AG04449 (cell line): ENCODE measurements at regions not wholly inside any gene's neighbourhood (a gene's known extent, or its start where the extent isn't known, plus 50 kb on each side); places are given as distances from the start of the nearest gene placed in this dataset.
A peak's percentile ranks its signal among the peaks of the same experiment; 100 is the strongest.

Experiments
- CTCF ChIA-PET: fragments of 350-600 bp; formaldehyde crosslinking; extraction: SDS; loops from one replicate; lab custom pipeline; 2021; ENCODE audit warnings: antibody characterized with exemption; lab: Yijun Ruan, JAX
- POLR2A ChIA-PET: fragments of 400-600, 350-600 bp; formaldehyde crosslinking; extraction: SDS; loops from one replicate; lab custom pipeline; 2020; ENCODE audit warnings: antibody characterized with exemption, inconsistent platforms; lab: Yijun Ruan, JAX
- DNase-seq: peaks from one replicate; pipeline ENCODE4 v3.0.0-alpha.2; 2010; ENCODE audit warnings: low read depth, low spot score
- H3K4me3 ChIP-seq: 2 replicates; pipeline ENCODE4 v1.5.1; 2011; ENCODE audit warnings: low read depth, mild to moderate bottlenecking, control low read depth, low read length
- TF ChIP-seq, protein P1 (sequence below): IDR thresholded peaks from one replicate; pipeline ENCODE4 v1.5.1; 2011; ENCODE audit warnings: mild to moderate bottlenecking, moderate library complexity, low read length, control low read depth, inconsistent platforms; ENCODE audit not compliant: insufficient read depth; ENCODE audit errors: missing control alignments

DNA sequence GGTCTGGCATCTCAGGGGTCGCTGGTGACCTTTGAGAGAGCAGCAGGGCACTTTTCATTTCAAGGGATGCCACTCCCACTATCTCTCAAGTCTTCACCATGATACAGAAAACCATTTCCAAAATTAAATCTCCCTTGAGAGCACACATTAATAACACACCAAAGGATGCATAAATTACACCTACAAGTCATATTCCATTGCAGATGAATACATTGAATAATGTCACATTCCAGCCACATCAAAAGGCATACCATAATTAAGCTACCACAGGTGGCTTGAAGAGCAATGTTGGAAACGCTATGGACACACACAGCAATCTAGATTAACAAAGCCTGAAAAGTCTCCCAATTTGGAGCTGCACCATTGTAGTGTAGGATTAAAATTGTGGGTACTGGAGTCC, 353.3 kb upstream of the ZMIZ1 start:
- H3K4me3 ChIP-seq = no peak overlapping the region
- ChIA-PET CTCF (no interaction called here), POLR2A (no interaction called here)
- no peak for DNase-seq
- TF ChIP-seq, protein P1, sequence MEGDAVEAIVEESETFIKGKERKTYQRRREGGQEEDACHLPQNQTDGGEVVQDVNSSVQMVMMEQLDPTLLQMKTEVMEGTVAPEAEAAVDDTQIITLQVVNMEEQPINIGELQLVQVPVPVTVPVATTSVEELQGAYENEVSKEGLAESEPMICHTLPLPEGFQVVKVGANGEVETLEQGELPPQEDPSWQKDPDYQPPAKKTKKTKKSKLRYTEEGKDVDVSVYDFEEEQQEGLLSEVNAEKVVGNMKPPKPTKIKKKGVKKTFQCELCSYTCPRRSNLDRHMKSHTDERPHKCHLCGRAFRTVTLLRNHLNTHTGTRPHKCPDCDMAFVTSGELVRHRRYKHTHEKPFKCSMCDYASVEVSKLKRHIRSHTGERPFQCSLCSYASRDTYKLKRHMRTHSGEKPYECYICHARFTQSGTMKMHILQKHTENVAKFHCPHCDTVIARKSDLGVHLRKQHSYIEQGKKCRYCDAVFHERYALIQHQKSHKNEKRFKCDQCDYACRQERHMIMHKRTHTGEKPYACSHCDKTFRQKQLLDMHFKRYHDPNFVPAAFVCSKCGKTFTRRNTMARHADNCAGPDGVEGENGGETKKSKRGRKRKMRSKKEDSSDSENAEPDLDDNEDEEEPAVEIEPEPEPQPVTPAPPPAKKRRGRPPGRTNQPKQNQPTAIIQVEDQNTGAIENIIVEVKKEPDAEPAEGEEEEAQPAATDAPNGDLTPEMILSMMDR = no peak

DNA sequence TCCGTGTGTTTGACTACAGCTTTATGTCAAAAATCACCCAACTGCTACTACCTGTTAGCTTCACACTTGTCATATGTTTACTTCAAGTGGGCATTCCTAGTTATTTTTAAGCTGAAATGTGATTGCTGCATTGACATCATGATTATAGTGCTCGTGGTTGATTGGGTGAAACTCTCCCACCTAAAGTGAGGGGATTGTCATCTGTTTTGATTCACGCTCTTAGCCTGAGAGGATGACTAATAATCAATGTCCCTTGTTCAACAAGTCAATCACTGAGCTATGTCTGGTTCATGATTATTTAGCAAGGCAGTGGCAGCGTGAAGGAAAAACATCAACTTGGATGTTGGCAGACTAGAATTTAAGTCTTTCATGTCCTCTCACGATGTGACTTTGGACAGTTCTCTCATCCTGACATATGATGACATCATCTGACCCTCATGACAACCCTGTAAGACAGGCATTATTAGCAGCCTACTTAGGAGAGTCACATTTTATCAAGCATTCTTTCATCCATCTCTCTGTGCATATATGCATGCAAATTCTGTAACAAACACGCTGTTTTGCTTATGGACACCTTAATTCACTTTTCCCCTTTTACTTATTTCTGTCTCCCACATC, 352.6 kb upstream of the ZMIZ1 start:
- H3K4me3 ChIP-seq = no peak overlapping the region
- TF ChIP-seq, protein P1 = no peak
- DNase-seq = no peak
- POLR2A ChIA-PET = no interaction called here
- CTCF ChIA-PET = no interaction called here

DNA sequence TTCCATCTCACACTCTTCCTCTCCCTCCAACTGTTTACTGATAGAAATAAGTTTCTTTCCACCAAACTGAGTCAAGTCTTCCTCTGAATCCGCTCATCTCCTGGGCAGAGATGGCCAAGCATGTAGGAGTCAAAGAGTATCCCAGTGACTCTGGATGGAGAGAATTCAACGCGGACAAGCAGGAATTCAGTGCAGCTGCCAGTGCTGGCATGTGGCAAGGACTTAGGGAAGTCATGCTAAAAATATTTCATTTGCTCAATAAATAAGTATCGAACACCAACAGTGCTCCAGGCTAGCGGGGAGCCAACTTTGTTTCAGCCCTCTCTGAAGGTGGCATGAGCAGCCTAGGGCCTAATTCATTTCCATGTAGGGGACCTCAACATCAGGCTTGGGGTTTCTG, 351.6 kb upstream of the ZMIZ1 start:
- DNase-seq = peak; percentile 38
- TF ChIP-seq, protein P1 = no peak
- POLR2A ChIA-PET = no interaction called here
- H3K4me3 ChIP-seq = no peak overlapping the region
- CTCF ChIA-PET = no interaction called here

DNA sequence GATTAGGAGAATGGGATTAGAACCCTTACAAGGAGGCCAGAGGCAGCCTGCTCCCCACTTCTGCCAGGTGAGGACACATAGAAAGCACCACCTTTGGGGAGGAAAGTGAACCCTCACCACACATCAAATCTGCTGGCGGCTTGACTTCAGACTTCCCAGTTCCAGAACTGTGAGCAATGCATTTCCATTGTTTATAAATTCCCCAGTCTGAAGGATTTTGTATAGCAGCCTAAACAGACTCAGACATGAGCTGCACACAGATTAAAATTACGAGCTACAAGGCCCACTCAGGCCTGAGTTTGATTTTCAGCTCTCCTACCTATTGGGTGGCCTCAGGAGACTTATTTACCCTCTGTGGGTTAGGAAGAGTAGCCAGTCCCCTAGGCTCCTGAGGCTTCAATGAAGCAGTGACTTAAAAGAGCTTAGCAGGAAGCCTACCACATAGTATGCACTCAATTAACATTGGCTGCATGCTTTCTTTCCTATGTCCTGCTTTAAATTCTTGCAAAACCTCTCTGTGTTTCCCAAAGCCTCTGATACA, 350.7 kb upstream of the ZMIZ1 start:
- ChIA-PET CTCF (interaction anchor here (1.0 kb wide), 1 partner anchor 670 kb away, joined by 3 read pairs; no protein-coding TSS in a partner anchor), POLR2A (no interaction called here)
- TF ChIP-seq, protein P1 = no peak
- H3K4me3 ChIP-seq = no peak overlapping the region
- DNase-seq = no peak

DNA sequence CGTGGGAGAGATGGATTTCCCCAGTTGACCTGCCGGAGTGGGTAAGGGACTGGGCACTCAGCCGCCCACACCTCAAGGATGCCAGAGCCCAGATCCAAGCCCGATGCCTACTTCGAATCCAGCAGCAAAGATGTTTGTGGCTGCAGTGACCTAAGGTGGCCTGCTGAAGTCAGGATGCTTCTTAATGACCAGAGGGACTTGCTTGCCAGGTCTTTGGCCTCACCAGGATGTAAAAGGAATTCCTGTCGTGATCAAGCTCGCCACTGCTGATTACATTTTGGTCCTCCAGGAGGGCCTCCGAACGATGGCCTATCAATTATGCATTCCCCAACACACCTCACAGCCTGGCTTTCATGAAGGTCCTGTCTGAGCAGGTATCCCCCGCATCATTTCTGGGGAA, 349.5 kb upstream of the ZMIZ1 start:
- CTCF ChIA-PET = no interaction called here
- no peak for DNase-seq
- no peak overlapping the region for H3K4me3 ChIP-seq
- TF ChIP-seq, protein P1 = no peak
- POLR2A ChIA-PET = no interaction called here

DNA sequence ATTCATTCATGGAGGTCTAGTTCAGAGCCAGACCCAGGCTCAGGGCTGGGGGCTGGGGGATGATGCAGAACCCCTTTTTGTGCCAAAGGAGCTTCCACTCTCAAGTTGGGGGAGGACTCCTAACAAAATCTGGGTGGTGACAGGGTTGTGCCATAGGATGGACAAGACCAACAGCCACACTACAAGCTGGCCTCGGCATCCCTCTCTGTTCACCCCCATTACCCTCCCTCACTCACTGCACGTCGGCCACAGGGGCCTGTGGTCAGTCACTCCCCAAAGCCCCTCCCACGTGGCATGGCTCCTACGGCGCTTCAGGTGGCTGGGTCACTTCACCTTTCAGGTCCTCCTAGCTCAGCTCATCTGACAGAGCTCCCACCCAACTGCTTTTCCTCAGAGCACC, 348.7 kb upstream of the ZMIZ1 start:
- ChIA-PET CTCF (interaction anchor here (0.9 kb wide), 1 partner anchor 16 kb away, joined by 3 read pairs; no protein-coding TSS in a partner anchor), POLR2A (no interaction called here)
- DNase-seq = no peak
- no peak overlapping the region for H3K4me3 ChIP-seq
- TF ChIP-seq, protein P1 = no peak
